A673 (cell line): ENCODE measurements at regions not wholly inside any gene's neighbourhood (a gene's known extent, or its start where the extent isn't known, plus 50 kb on each side); places are given as distances from the start of the nearest gene placed in this dataset.

Experiments used
- BruUV-seq: library from RNA; stranded (reverse); fragments of 400-500 nt; replicated peaks from 2 replicates; lab custom pipeline; 2021; lab: Mats Ljungman, UMichigan
- CTCF ChIA-PET: fragments of 300-600 bp; sonication (Branson Sonifier 250); formaldehyde crosslinking; loops from one replicate; lab custom pipeline; 2022; ENCODE audit warnings: antibody characterized with exemption; lab: Charles Lee
- POLR2A ChIA-PET: fragments of 300-600 bp; sonication (Branson Sonifier 250); formaldehyde crosslinking; loops from one replicate; lab custom pipeline; 2022; ENCODE audit warnings: antibody characterized with exemption; ENCODE audit not compliant: low non-redundant PET; lab: Charles Lee
- DNase-seq: peaks from one replicate; pipeline ENCODE4 v3.0.0-alpha.2; 2015; ENCODE audit warnings: low spot score
- H3K27ac ChIP-seq: fragments of 200-600 bp; sonication (generic); 2 replicates; pipeline ENCODE4 v1.5.1; 2016; ENCODE audit warnings: mixed run types, low read depth, mild to moderate bottlenecking, mixed read lengths, antibody characterized with exemption, low read length; ENCODE audit not compliant: poor library complexity, severe bottlenecking
- H3K27me3 ChIP-seq: fragments of 200-600 bp; sonication (generic); replicated peaks from 2 replicates; pipeline ENCODE4 v1.6.1; 2017; ENCODE audit warnings: mixed run types, low read depth, mild to moderate bottlenecking, mixed read lengths, antibody characterized with exemption, low read length; ENCODE audit not compliant: insufficient read depth, poor library complexity
- H3K36me3 ChIP-seq: fragments of 200-600 bp; sonication (generic); 2 replicates; pipeline ENCODE4 v1.6.1; 2016; ENCODE audit warnings: mixed run types, mild to moderate bottlenecking, mixed read lengths, antibody characterized with exemption, low read length; ENCODE audit not compliant: insufficient read depth, poor library complexity, severe bottlenecking
- H3K4me1 ChIP-seq: fragments of 200-600 bp; sonication (generic); 2 replicates; pipeline ENCODE4 v1.6.1; 2017; ENCODE audit warnings: mixed run types, mild to moderate bottlenecking, mixed read lengths, antibody characterized with exemption, low read length; ENCODE audit not compliant: insufficient read depth, poor library complexity, severe bottlenecking
- H3K4me3 ChIP-seq: fragments of 200-600 bp; sonication (generic); 2 replicates; pipeline ENCODE4 v1.5.1; 2016; ENCODE audit warnings: low read depth, mixed run types, mild to moderate bottlenecking, mixed read lengths, low read length; ENCODE audit not compliant: poor library complexity, severe bottlenecking
- H3K9me3 ChIP-seq: fragments of 200-600 bp; sonication (generic); 2 replicates; pipeline ENCODE4 v1.6.1; 2016; ENCODE audit warnings: mixed run types, low read depth, mild to moderate bottlenecking, mixed read lengths, antibody characterized with exemption, low read length; ENCODE audit not compliant: poor library complexity, severe bottlenecking
- CTCF ChIP-seq: fragments of 300-800, 200-600 bp; sonication (generic); conservative IDR thresholded peaks from 2 replicates; pipeline ENCODE4 v1.5.1; 2017; ENCODE audit warnings: low read depth, mild to moderate bottlenecking, antibody characterized with exemption, low read length, moderate library complexity, mixed read lengths
- EZH2 ChIP-seq: fragments of 200-600 bp; sonication (generic); IDR thresholded peaks from 2 replicates; pipeline ENCODE4 v1.6.1; 2017; ENCODE audit warnings: borderline replicate concordance, low read depth, mild to moderate bottlenecking, mixed read lengths, antibody characterized with exemption, low read length; ENCODE audit not compliant: poor library complexity, severe bottlenecking
- intact Hi-C: fragments of 100-400 bp; cut with micrococcal nuclease; formaldehyde crosslinking; loops from one replicate; pipeline ENCODE4 v1.10.0; 2022; ENCODE audit not compliant: unreplicated experiment

DNA sequence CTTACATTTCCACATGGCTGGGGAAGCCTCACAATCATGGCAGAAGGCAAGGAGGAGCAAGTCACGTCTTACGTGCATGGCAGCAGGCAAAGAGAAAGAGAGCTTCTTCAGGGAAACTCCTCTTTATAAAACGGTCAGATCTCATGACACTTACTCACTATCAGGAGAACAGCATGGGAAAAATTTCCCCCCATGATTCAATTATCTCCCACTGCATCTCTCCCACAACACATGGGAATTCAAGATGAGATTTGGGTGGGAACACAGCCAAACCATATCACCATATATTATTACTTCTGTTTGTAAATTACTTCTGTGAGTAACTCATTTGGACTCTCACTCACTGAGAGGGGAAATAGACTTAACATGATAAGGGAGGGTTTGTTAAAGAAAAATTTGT lies 1496.8 kb upstream of the TMEM132C start:
- no peak overlapping the region for H3K4me3 ChIP-seq
- no peaks in the 10 kb centered on the region for H3K4me1 ChIP-seq
- intact Hi-C loops, result no loop called here
- BruUV-seq, result no TSS peak
- no peaks in the 10 kb centered on the region for H3K27me3 ChIP-seq
- H3K36me3 ChIP-seq, result no peaks in the 10 kb centered on the region
- H3K27ac ChIP-seq, result no peak overlapping the region
- no peak for DNase-seq
- CTCF ChIA-PET, result no interaction called here
- POLR2A ChIA-PET, result no interaction called here
- H3K9me3 ChIP-seq, result no peaks in the 10 kb centered on the region
- no peak for TF ChIP-seq CTCF
- no peak for TF ChIP-seq EZH2

DNA sequence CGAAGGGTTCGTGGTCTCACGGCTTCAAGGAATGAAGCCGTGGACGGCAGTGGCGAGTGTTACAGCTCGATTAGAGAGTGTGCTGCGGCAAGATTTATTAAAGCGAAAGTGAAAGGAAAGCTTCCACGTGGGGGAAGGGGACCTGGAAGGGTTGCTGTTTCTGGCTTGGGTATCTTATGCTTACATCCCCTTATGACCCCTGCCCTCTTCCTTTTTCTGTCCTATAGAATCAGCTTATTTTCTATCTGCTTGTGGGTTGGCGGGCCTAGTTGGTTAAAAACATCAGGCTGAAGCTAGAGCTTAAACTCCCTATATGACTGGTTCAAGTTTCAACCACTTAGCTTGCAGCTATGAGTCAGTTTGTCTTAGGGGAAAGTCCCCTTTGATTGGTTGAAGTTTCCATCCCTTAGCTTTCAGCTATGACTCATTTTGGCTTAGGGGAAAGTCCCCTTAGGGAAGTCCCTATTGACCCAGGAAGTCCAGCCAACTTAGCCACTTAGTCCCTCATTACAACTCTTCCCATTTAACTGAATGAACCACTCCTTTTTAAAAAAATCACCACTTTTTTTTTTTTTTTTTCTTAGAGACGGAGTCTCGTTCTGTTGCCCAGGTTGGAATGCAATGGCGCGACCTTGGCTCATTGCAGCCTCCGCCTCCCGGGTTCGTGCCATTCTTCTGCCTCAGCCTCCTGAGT lies 1494.7 kb upstream of the TMEM132C start:
- H3K4me3 ChIP-seq, result peak overlapping the region; percentile 40
- H3K36me3 ChIP-seq, result no peaks in the 10 kb centered on the region
- ChIA-PET CTCF (interaction anchor here (1.2 kb wide), 1 partner anchor 12 kb away, joined by 3 read pairs; no protein-coding TSS in a partner anchor), POLR2A (interaction anchor here (0.6 to 0.7 kb wide), 2 partner anchors 365 to 575 kb away, joined by 3 to 6 read pairs; no protein-coding TSS in a partner anchor)
- H3K4me1 ChIP-seq, result no peaks in the 10 kb centered on the region
- intact Hi-C loops, result no loop called here
- no peaks in the 10 kb centered on the region for H3K9me3 ChIP-seq
- H3K27me3 ChIP-seq, result no peaks in the 10 kb centered on the region
- H3K27ac ChIP-seq, result peak overlapping the region; percentile 40
- peak; percentile 79 for DNase-seq
- TF ChIP-seq CTCF (no peak), EZH2 (no peak)
- no TSS peak for BruUV-seq

DNA sequence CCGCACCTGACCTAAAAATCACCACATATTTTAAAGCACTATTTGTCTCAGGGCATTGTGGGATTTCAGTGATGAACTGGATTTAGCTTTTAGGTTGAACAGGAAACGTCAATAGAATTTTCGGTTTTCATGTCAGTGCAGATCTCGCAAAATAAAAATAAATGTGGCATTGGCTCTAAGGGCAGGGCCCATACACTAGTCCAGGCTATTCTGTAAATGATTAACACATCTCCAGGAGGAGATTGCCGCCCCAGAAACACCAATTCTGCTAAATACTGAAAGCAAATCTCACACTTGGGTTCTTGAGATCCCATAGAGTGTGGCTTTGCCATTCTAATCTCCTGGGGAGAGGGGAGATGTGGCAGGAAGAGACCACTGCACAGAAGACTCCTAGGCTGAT lies 1494.0 kb upstream of the TMEM132C start:
- Histone ChIP-seq H3K4me3 (no peak overlapping the region), H3K27ac (no peak overlapping the region), H3K9me3 (no peaks in the 10 kb centered on the region), H3K36me3 (no peaks in the 10 kb centered on the region), H3K27me3 (no peaks in the 10 kb centered on the region), H3K4me1 (no peaks in the 10 kb centered on the region)
- no TSS peak for BruUV-seq
- intact Hi-C loops, result no loop called here
- DNase-seq, result no peak
- TF ChIP-seq EZH2, result no peak
- CTCF ChIA-PET, result no interaction called here
- POLR2A ChIA-PET, result no interaction called here
